K562 (cell line): ENCODE measurements at regions not wholly inside any gene's neighbourhood (a gene's known extent, or its start where the extent isn't known, plus 50 kb on each side); places are given as distances from the start of the nearest gene placed in this dataset.

ENCODE experiments used
- CHD2 ChIP-seq: IDR thresholded peaks from 2 replicates; pipeline ENCODE4 v1.6.1; 2011; ENCODE audit warnings: low read depth, low read length
- CLOCK ChIP-seq: fragments of 250-450 bp; sonication (Bioruptor Pico); IDR thresholded peaks from 2 replicates; pipeline ENCODE4 v1.4.0; 2020; ENCODE audit warnings: mild to moderate bottlenecking, moderate library complexity, borderline replicate concordance
- CSDE1 ChIP-seq, 2 experiments: fragments of 450-650 bp; IDR thresholded peaks; 2 replicates each; pipeline ENCODE4 v1.6.1; 2016; ENCODE audit warnings: mild to moderate bottlenecking in 1 of 2
- CTCF ChIP-seq, 3 experiments: IDR thresholded peaks in 2 of 3; conservative IDR thresholded peaks in 1 of 3; 2 replicates each; pipeline ENCODE4 v1.5.1; 2011 to 2012; ENCODE audit warnings: low read length in 3 of 3, mild to moderate bottlenecking in 3 of 3, control low read depth in 2 of 3, improper control_type of control experiment in 1 of 3, inconsistent platforms in 1 of 3, low read depth in 1 of 3, mixed read lengths in 1 of 3, moderate library complexity in 1 of 3; ENCODE audit not compliant: insufficient read depth in 2 of 3
- E2F6 ChIP-seq, 2 experiments: IDR thresholded peaks; 2 replicates each; pipeline ENCODE4 v1.6.1; 2011; ENCODE audit warnings: borderline replicate concordance in 1 of 2, control low read depth in 1 of 2, low read depth in 1 of 2, low read length in 1 of 2, mild to moderate bottlenecking in 1 of 2, mixed read lengths in 1 of 2, moderate library complexity in 1 of 2; ENCODE audit not compliant: insufficient read depth in 1 of 2, insufficient read length in 1 of 2, poor library complexity in 1 of 2, severe bottlenecking in 1 of 2; ENCODE audit errors: extremely low read depth in 1 of 2
- HNRNPL ChIP-seq: fragments of 200-400 bp; formaldehyde crosslinking; IDR thresholded peaks from 2 replicates; pipeline ENCODE4 v1.6.1; 2017; ENCODE audit warnings: low read depth, mild to moderate bottlenecking, low read length
- SREBF2 ChIP-seq: sonication (generic); formaldehyde crosslinking; IDR thresholded peaks from 2 replicates; pipeline ENCODE4 v1.4.0; 2020; ENCODE audit warnings: mild to moderate bottlenecking, missing genetic modification reagents
- TBP ChIP-seq: optimal IDR thresholded peaks from 2 replicates; pipeline ENCODE3; 2011; ENCODE audit warnings: low read depth, low read length, improper control_type of control experiment
- TFE3 ChIP-seq: fragments of 450-650 bp; formaldehyde crosslinking; IDR thresholded peaks from 2 replicates; pipeline ENCODE4 v1.4.0; 2020; ENCODE audit warnings: mild to moderate bottlenecking, mixed read lengths
- ZNF212 ChIP-seq: fragments of 450-650 bp; formaldehyde crosslinking; IDR thresholded peaks from 2 replicates; pipeline ENCODE4 v1.4.0; 2020; ENCODE audit warnings: mild to moderate bottlenecking
- ZNF282 ChIP-seq: sonication (generic); formaldehyde crosslinking; IDR thresholded peaks from 2 replicates; pipeline ENCODE4 v1.8.1; 2023; ENCODE audit warnings: missing genetic modification reagents
- ZNF668 ChIP-seq: fragments of 250-450 bp; sonication (Bioruptor Pico); IDR thresholded peaks from 2 replicates; pipeline ENCODE4 v1.8.0; 2022; ENCODE audit warnings: mild to moderate bottlenecking, inconsistent platforms
- ZNF766 ChIP-seq: fragments of 200-800 bp; sonication (Bioruptor generic); conservative IDR thresholded peaks from 2 replicates; pipeline ENCODE4 v1.6.1; 2016; ENCODE audit warnings: missing genetic modification characterization, missing compliant biosample characterization

GRCh38 chr5:20166456-20166855 is 178.5 kb upstream of the CDH18 start:
- no peak for TF ChIP-seq CTCF (IDR thresholded peaks at IDR 0.05 in 2 of 3, conservative IDR thresholded peaks at IDR 0.05 in 1 of 3; ENCODE audit: insufficient read depth in 2 of 3, low read depth in 1 of 3, low read length in 3 of 3)
- TF ChIP-seq TBP: no peak
- no peak for TF ChIP-seq CSDE1 (IDR thresholded peaks at IDR 0.05)
- TF ChIP-seq CHD2: no peak
- no peak for TF ChIP-seq SREBF2
- no peak for TF ChIP-seq ZNF212 (CRISPR knock-in tag)
- TF ChIP-seq ZNF766: no peak
- no peak for TF ChIP-seq HNRNPL
- TF ChIP-seq ZNF282 (CRISPR knock-in tag): no peak
- no peak for TF ChIP-seq ZNF668 (CRISPR knock-in tag)
- TF ChIP-seq TFE3 (CRISPR knock-in tag): no peak
- no peak for TF ChIP-seq CLOCK (CRISPR knock-in tag)
- TF ChIP-seq E2F6 (IDR thresholded peaks at IDR 0.05; ENCODE audit: borderline replicate concordance in 1 of 2, extremely low read depth in 1 of 2, insufficient read depth in 1 of 2, insufficient read length in 1 of 2, low read depth in 1 of 2, low read length in 1 of 2, poor library complexity in 1 of 2, severe bottlenecking in 1 of 2): no peak
